Neural progenitor cell (in vitro differentiated cells): ENCODE measurements at regions not wholly inside any gene's neighbourhood (a gene's known extent, or its start where the extent isn't known, plus 50 kb on each side); places are given as distances from the start of the nearest gene placed in this dataset.

ENCODE experiments used
- DNase-seq: peaks from one replicate; pipeline ENCODE4 v3.0.0-alpha.2; 2016; ENCODE audit warnings: low spot score
- H2AFZ ChIP-seq: fragments of 200-600 bp; sonication (generic); replicated peaks from 2 replicates; pipeline ENCODE4 v1.6.1; 2016; ENCODE audit warnings: antibody characterized with exemption
- H3F3A ChIP-seq: fragments of 200-600 bp; sonication (generic); 2 replicates; pipeline ENCODE4 v1.6.1; 2016; ENCODE audit warnings: antibody characterized with exemption, low read depth
- H3K27ac ChIP-seq: fragments of 200-600 bp; sonication (generic); 2 replicates; pipeline ENCODE4 v1.5.1; 2016; ENCODE audit warnings: mild to moderate bottlenecking
- H3K27me3 ChIP-seq: fragments of 200-600 bp; sonication (generic); 2 replicates; pipeline ENCODE4 v1.6.1; 2016; ENCODE audit warnings: mild to moderate bottlenecking, moderate library complexity
- H3K36me3 ChIP-seq: fragments of 200-600 bp; sonication (generic); 2 replicates; pipeline ENCODE4 v1.5.1; 2016
- H3K4me1 ChIP-seq: fragments of 200-600 bp; sonication (generic); 2 replicates; pipeline ENCODE4 v1.6.1; 2016; ENCODE audit warnings: mixed run types
- H3K4me2 ChIP-seq: fragments of 200-600 bp; sonication (generic); 2 replicates; pipeline ENCODE4 v1.6.1; 2016
- H3K4me3 ChIP-seq: fragments of 200-600 bp; sonication (generic); 2 replicates; pipeline ENCODE4 v1.5.1; 2016
- H3K79me2 ChIP-seq: fragments of 200-600 bp; sonication (generic); 2 replicates; pipeline ENCODE4 v1.6.1; 2016; ENCODE audit warnings: low read depth
- H3K9ac ChIP-seq: fragments of 200-600 bp; sonication (generic); 2 replicates; pipeline ENCODE4 v1.6.1; 2016
- H3K9me3 ChIP-seq: fragments of 200-600 bp; sonication (generic); 2 replicates; pipeline ENCODE4 v1.5.1; 2016; ENCODE audit warnings: low read depth
- H4K20me1 ChIP-seq: fragments of 200-600 bp; sonication (generic); 2 replicates; pipeline ENCODE4 v1.6.1; 2016; ENCODE audit warnings: low read depth
- H3K27ac Mint-ChIP-seq: 3 replicates; pipeline ENCODE4 v1.8.0; 2021; ENCODE audit warnings: mixed read lengths
- H3K27me3 Mint-ChIP-seq: 2 replicates; pipeline ENCODE4 v1.8.0; 2022; ENCODE audit warnings: low read depth, mild to moderate bottlenecking, inconsistent platforms, moderate library complexity, mixed read lengths; ENCODE audit not compliant: insufficient read depth
- H3K36me3 Mint-ChIP-seq: 3 replicates; pipeline ENCODE4 v1.8.0; 2021; ENCODE audit warnings: mixed read lengths
- H3K4me1 Mint-ChIP-seq: 3 replicates; pipeline ENCODE4 v1.8.0; 2021; ENCODE audit warnings: mixed read lengths
- H3K4me3 Mint-ChIP-seq: 3 replicates; pipeline ENCODE4 v1.8.0; 2021; ENCODE audit warnings: mild to moderate bottlenecking, moderate library complexity, mixed read lengths
- H3K9me3 Mint-ChIP-seq: 3 replicates; pipeline ENCODE4 v1.8.0; 2020; ENCODE audit warnings: mixed read lengths
- EZH2 ChIP-seq: fragments of 200-600 bp; sonication (generic); IDR thresholded peaks from 2 replicates; pipeline ENCODE4 v1.6.1; 2017; ENCODE audit warnings: antibody characterized with exemption, mild to moderate bottlenecking, moderate library complexity
- EZH2phosphoT487 ChIP-seq: fragments of 200-600 bp; sonication (generic); IDR thresholded peaks from 2 replicates; pipeline ENCODE4 v1.6.1; 2017; ENCODE audit warnings: antibody characterized with exemption
- TF ChIP-seq, protein P1 (sequence below): fragments of 200-600 bp; sonication (generic); IDR thresholded peaks from 2 replicates; pipeline ENCODE4 v1.5.1; 2017; ENCODE audit warnings: antibody characterized with exemption, mild to moderate bottlenecking

GRCh38 chr10:4373098-4373497 is 452.9 kb upstream of the AKR1E2 start:
- H3K9ac ChIP-seq, result no peak overlapping the region
- no peaks in the 10 kb centered on the region for H3K79me2 ChIP-seq
- H3K4me2 ChIP-seq, result no peak overlapping the region

DNA sequence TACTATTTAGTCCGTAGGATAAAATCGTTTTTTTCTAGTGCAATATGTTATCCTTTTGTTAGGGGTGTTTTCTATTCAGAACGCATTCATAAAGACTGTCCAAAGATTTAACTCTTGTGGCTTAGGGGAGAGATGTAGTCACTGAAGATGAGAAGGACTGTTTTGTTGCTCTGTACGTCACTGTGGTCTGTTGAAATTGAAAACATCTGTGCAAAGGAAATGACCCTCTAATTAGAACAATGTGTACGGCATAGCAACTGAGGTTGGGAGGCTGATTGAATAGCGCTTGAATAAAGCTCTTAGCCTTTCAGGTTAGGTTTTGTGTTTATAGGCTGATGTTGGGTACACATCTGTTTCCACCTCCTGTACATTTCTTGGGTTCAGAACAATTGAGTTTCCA is 453.4 kb upstream of the AKR1E2 start:
- Histone ChIP-seq H3K9me3 (no peaks in the 10 kb centered on the region), H3K36me3 (no peaks in the 10 kb centered on the region), H3K79me2 (no peaks in the 10 kb centered on the region), H3K27me3 (no peaks in the 10 kb centered on the region), H3K4me3 (no peak overlapping the region), H3K27ac (no peak overlapping the region), H3K9ac (no peak overlapping the region), H4K20me1 (no peaks in the 10 kb centered on the region), H3K4me1 (no peaks in the 10 kb centered on the region), H3K4me2 (no peak overlapping the region), H2AFZ (no peak overlapping the region), H3F3A (no peaks in the 10 kb centered on the region)
- peaks cover 27% of the 10 kb centered on the region for H3K4me1 Mint-ChIP-seq
- H3K4me3 Mint-ChIP-seq, result no peak overlapping the region
- H3K36me3 Mint-ChIP-seq, result no peaks in the 10 kb centered on the region
- no peak for DNase-seq
- peaks cover 6% of the 10 kb centered on the region for H3K9me3 Mint-ChIP-seq
- no peaks in the 10 kb centered on the region for H3K27me3 Mint-ChIP-seq
- no peak for TF ChIP-seq EZH2phosphoT487
- TF ChIP-seq, protein P1, sequence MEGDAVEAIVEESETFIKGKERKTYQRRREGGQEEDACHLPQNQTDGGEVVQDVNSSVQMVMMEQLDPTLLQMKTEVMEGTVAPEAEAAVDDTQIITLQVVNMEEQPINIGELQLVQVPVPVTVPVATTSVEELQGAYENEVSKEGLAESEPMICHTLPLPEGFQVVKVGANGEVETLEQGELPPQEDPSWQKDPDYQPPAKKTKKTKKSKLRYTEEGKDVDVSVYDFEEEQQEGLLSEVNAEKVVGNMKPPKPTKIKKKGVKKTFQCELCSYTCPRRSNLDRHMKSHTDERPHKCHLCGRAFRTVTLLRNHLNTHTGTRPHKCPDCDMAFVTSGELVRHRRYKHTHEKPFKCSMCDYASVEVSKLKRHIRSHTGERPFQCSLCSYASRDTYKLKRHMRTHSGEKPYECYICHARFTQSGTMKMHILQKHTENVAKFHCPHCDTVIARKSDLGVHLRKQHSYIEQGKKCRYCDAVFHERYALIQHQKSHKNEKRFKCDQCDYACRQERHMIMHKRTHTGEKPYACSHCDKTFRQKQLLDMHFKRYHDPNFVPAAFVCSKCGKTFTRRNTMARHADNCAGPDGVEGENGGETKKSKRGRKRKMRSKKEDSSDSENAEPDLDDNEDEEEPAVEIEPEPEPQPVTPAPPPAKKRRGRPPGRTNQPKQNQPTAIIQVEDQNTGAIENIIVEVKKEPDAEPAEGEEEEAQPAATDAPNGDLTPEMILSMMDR, result no peak
- TF ChIP-seq EZH2, result no peak
- no peak overlapping the region for H3K27ac Mint-ChIP-seq

More at GRCh38 chr10:4373098-4373497, 452.9 kb upstream of the AKR1E2 start:
- Histone ChIP-seq H3F3A (no peaks in the 10 kb centered on the region), H3K4me3 (no peak overlapping the region), H2AFZ (no peak overlapping the region), H3K9me3 (no peaks in the 10 kb centered on the region), H3K27me3 (no peaks in the 10 kb centered on the region), H3K27ac (no peak overlapping the region), H4K20me1 (no peaks in the 10 kb centered on the region), H3K4me1 (no peaks in the 10 kb centered on the region), H3K36me3 (no peaks in the 10 kb centered on the region)
- Mint-ChIP-seq H3K36me3 (no peaks in the 10 kb centered on the region), H3K4me1 (peaks cover 27% of the 10 kb centered on the region), H3K4me3 (no peak overlapping the region), H3K9me3 (peaks cover 6% of the 10 kb centered on the region), H3K27ac (no peak overlapping the region), H3K27me3 (no peaks in the 10 kb centered on the region)
- DNase-seq, result no peak
- TF ChIP-seq EZH2 (no peak), EZH2phosphoT487 (no peak)
- TF ChIP-seq, protein P1, result no peak

- H3K36me3 Mint-ChIP-seq, result no peaks in the 10 kb centered on the region
- H3K9ac ChIP-seq, result no peak overlapping the region
Measured at GRCh38 chr10:4371691-4372295, 454.2 kb upstream of the AKR1E2 start.

More at GRCh38 chr10:4371691-4372295, 454.2 kb upstream of the AKR1E2 start:
- Histone ChIP-seq H3K4me2 (no peak overlapping the region), H3K9me3 (no peaks in the 10 kb centered on the region), H3F3A (no peaks in the 10 kb centered on the region), H2AFZ (no peak overlapping the region), H3K79me2 (no peaks in the 10 kb centered on the region), H3K4me3 (no peak overlapping the region), H4K20me1 (no peaks in the 10 kb centered on the region), H3K27me3 (no peaks in the 10 kb centered on the region), H3K27ac (no peak overlapping the region), H3K36me3 (no peaks in the 10 kb centered on the region), H3K4me1 (no peaks in the 10 kb centered on the region)
- TF ChIP-seq, protein P1, result no peak
- TF ChIP-seq EZH2phosphoT487 (no peak), EZH2 (no peak)
- Mint-ChIP-seq H3K9me3 (peaks cover 6% of the 10 kb centered on the region), H3K27ac (peak overlapping the region; percentile 55), H3K4me3 (no peak overlapping the region), H3K27me3 (no peaks in the 10 kb centered on the region), H3K4me1 (peaks cover 27% of the 10 kb centered on the region)
- DNase-seq, result no peak
